NB4 (cell line): ENCODE measurements at regions not wholly inside any gene's neighbourhood (a gene's known extent, or its start where the extent isn't known, plus 50 kb on each side); places are given as distances from the start of the nearest gene placed in this dataset.

ENCODE experiments used
- CTCF ChIP-seq: IDR thresholded peaks from one replicate; pipeline ENCODE4 v1.5.1; 2012; ENCODE audit warnings: low read depth, low read length
- MAX ChIP-seq: IDR thresholded peaks from 2 replicates; pipeline ENCODE4 v1.6.1; 2011; ENCODE audit warnings: low read depth, low read length

- TF ChIP-seq CTCF (no peak), MAX (no peak)
Measured at GRCh38 chr6:120383681-120384080, 950.6 kb downstream of the TBC1D32 start.
